ENCODE measurements at regions not wholly inside any gene's neighbourhood (a gene's known extent, or its start where the extent isn't known, plus 50 kb on each side); places are given as distances from the start of the nearest gene placed in this dataset.
"Not testable (repeated sequence)": the region's sequence is repeated elsewhere in the genome, so short reads cannot be mapped to it uniquely, and the experiment has no call there.

- no peak for TF ChIP-seq Cebpa-rat (IDR thresholded peaks at IDR 0.05)
- no peak overlapping the region for H3K4me3 ChIP-seq
- H3K4me2 ChIP-seq, result no peak overlapping the region
- H4K20me1 ChIP-seq, result no peaks in the 10 kb centered on the region
- no peak overlapping the region for H3K9ac ChIP-seq
- no peaks in the 10 kb centered on the region for H3K36me3 ChIP-seq
- no peaks in the 10 kb centered on the region for H3K9me3 ChIP-seq (replicated peaks in 1 of 11)
- H3K4me1 ChIP-seq, result no peaks in the 10 kb centered on the region
- no peak overlapping the region for H3K27ac ChIP-seq
- H3K27me3 ChIP-seq, result no peaks in the 10 kb centered on the region
Observed at GRCh38 chr7:114364151-114364550, 50.5 kb upstream of the FOXP2 start.

- Histone ChIP-seq H3K27ac (no peak overlapping the region), H4K20me1 (no peaks in the 10 kb centered on the region), H3K27me3 (no peaks in the 10 kb centered on the region), H3K4me3 (no peak overlapping the region), H3K9ac (no peak overlapping the region), H3K36me3 (no peaks in the 10 kb centered on the region), H3K4me2 (no peak overlapping the region), H3K4me1 (no peaks in the 10 kb centered on the region), H3K9me3 (replicated peaks in 1 of 11) (no peaks in the 10 kb centered on the region)
- no peak for TF ChIP-seq Cebpa-rat (IDR thresholded peaks at IDR 0.05)
Observed at GRCh38 chr7:114363292-114363691, 51.3 kb upstream of the FOXP2 start.

GRCh38 chr7:114358911-114359310 lies 55.7 kb upstream of the FOXP2 start:
- H3K9ac ChIP-seq, result no peak overlapping the region
- H3K27me3 ChIP-seq, result no peaks in the 10 kb centered on the region
- H3K36me3 ChIP-seq, result no peaks in the 10 kb centered on the region
- no peaks in the 10 kb centered on the region for H4K20me1 ChIP-seq
- TF ChIP-seq Cebpa-rat (IDR thresholded peaks at IDR 0.05), result no peak
- no peak overlapping the region for H3K4me2 ChIP-seq
- no peak overlapping the region for H3K4me3 ChIP-seq
- H3K9me3 ChIP-seq (replicated peaks in 1 of 11), result no peaks in the 10 kb centered on the region
- H3K4me1 ChIP-seq, result no peaks in the 10 kb centered on the region
- no peak overlapping the region for H3K27ac ChIP-seq

GRCh38 chr7:114356133-114356532 lies 58.5 kb upstream of the FOXP2 start:
- H3K9ac ChIP-seq, result no peak overlapping the region
- H3K36me3 ChIP-seq, result no peaks in the 10 kb centered on the region

GRCh38 chr7:114354306-114354705 lies 60.3 kb upstream of the FOXP2 start:
- H3K9ac ChIP-seq, result no peak overlapping the region
- no peak overlapping the region for H3K4me2 ChIP-seq
- no peak overlapping the region for H3K27ac ChIP-seq
- no peaks in the 10 kb centered on the region for H3K4me1 ChIP-seq
- H3K27me3 ChIP-seq, result no peaks in the 10 kb centered on the region
- H3K9me3 ChIP-seq (replicated peaks in 1 of 11), result no peaks in the 10 kb centered on the region
- no peaks in the 10 kb centered on the region for H3K36me3 ChIP-seq
- no peak overlapping the region for H3K4me3 ChIP-seq
- TF ChIP-seq Cebpa-rat (IDR thresholded peaks at IDR 0.05), result no peak
- no peaks in the 10 kb centered on the region for H4K20me1 ChIP-seq

More at GRCh38 chr7:114356133-114356532, 58.5 kb upstream of the FOXP2 start:
- Histone ChIP-seq H3K27me3 (no peaks in the 10 kb centered on the region), H3K9me3 (replicated peaks in 1 of 11) (no peaks in the 10 kb centered on the region), H3K4me3 (no peak overlapping the region), H3K27ac (no peak overlapping the region), H3K4me1 (no peaks in the 10 kb centered on the region), H3K4me2 (no peak overlapping the region), H4K20me1 (no peaks in the 10 kb centered on the region)
- no peak for TF ChIP-seq Cebpa-rat (IDR thresholded peaks at IDR 0.05)

GRCh38 chr7:114345494-114345893 lies 69.1 kb upstream of the FOXP2 start:
- Histone ChIP-seq H3K27ac (no peak overlapping the region), H4K20me1 (no peaks in the 10 kb centered on the region), H3K9me3 (replicated peaks in 1 of 11) (no peaks in the 10 kb centered on the region), H3K4me1 (no peaks in the 10 kb centered on the region), H3K9ac (no peak overlapping the region), H3K4me3 (no peak overlapping the region), H3K27me3 (no peaks in the 10 kb centered on the region), H3K36me3 (no peaks in the 10 kb centered on the region), H3K4me2 (no peak overlapping the region)
- no peak for TF ChIP-seq Cebpa-rat (IDR thresholded peaks at IDR 0.05)

- TF ChIP-seq Cebpa-rat (IDR thresholded peaks at IDR 0.05), result no peak
- Histone ChIP-seq H4K20me1 (no peaks in the 10 kb centered on the region), H3K27ac (no peak overlapping the region), H3K9me3 (replicated peaks in 1 of 11) (no peaks in the 10 kb centered on the region), H3K36me3 (no peaks in the 10 kb centered on the region), H3K4me2 (no peak overlapping the region), H3K4me3 (no peak overlapping the region), H3K27me3 (no peaks in the 10 kb centered on the region), H3K9ac (no peak overlapping the region), H3K4me1 (no peaks in the 10 kb centered on the region)
Observed at GRCh38 chr7:114343949-114344708, 70.5 kb upstream of the FOXP2 start.

- no peak for TF ChIP-seq Cebpa-rat (IDR thresholded peaks at IDR 0.05)
- H3K4me1 ChIP-seq, result no peaks in the 10 kb centered on the region
- H3K27ac ChIP-seq, result no peak overlapping the region
- no peak overlapping the region for H3K4me2 ChIP-seq
- no peaks in the 10 kb centered on the region for H4K20me1 ChIP-seq
- no peaks in the 10 kb centered on the region for H3K9me3 ChIP-seq (replicated peaks in 1 of 11)
- H3K36me3 ChIP-seq, result no peaks in the 10 kb centered on the region
- no peaks in the 10 kb centered on the region for H3K27me3 ChIP-seq
- H3K4me3 ChIP-seq, result no peak overlapping the region
- H3K9ac ChIP-seq, result no peak overlapping the region
Observed at GRCh38 chr7:114342431-114343179, 72.0 kb upstream of the FOXP2 start.

- Histone ChIP-seq H3K4me1 (no peaks in the 10 kb centered on the region), H3K4me3 (no peak overlapping the region), H3K27ac (no peak overlapping the region), H3K9me3 (replicated peaks in 1 of 11) (no peaks in the 10 kb centered on the region), H3K36me3 (no peaks in the 10 kb centered on the region), H3K4me2 (no peak overlapping the region), H3K27me3 (no peaks in the 10 kb centered on the region), H3K9ac (no peak overlapping the region), H4K20me1 (no peaks in the 10 kb centered on the region)
- TF ChIP-seq Cebpa-rat (IDR thresholded peaks at IDR 0.05), result no peak
Observed at GRCh38 chr7:114341648-114342047, 73.0 kb upstream of the FOXP2 start.

- Histone ChIP-seq H3K4me2 (no peak overlapping the region), H3K27ac (no peak overlapping the region), H3K4me1 (no peaks in the 10 kb centered on the region), H3K36me3 (no peaks in the 10 kb centered on the region), H3K4me3 (no peak overlapping the region), H3K27me3 (no peaks in the 10 kb centered on the region), H3K9ac (no peak overlapping the region), H3K9me3 (replicated peaks in 1 of 11) (no peaks in the 10 kb centered on the region), H4K20me1 (no peaks in the 10 kb centered on the region)
- no peak for TF ChIP-seq Cebpa-rat (IDR thresholded peaks at IDR 0.05)
Observed at GRCh38 chr7:114334989-114335388, 79.6 kb upstream of the FOXP2 start.

GRCh38 chr7:114329458-114329857 lies 85.2 kb upstream of the FOXP2 start:
- H3K27ac ChIP-seq; H3K4me1 ChIP-seq; H3K36me3 ChIP-seq; H3K9ac ChIP-seq; H3K27me3 ChIP-seq; H3K9me3 ChIP-seq (replicated peaks in 1 of 11); H4K20me1 ChIP-seq; H3K4me3 ChIP-seq; H3K4me2 ChIP-seq: not testable (repeated sequence)
